ENCODE measurements at regions not wholly inside any gene's neighbourhood (a gene's known extent, or its start where the extent isn't known, plus 50 kb on each side); places are given as distances from the start of the nearest gene placed in this dataset.

GRCh38 chr20:22264917-22265316 lies 319.5 kb downstream of the FOXA2 start:
- no peak overlapping the region for H3K27ac Mint-ChIP-seq (ENCODE audit: unreplicated experiment)
- H3K9me3 Mint-ChIP-seq (ENCODE audit: unreplicated experiment): no peaks in the 10 kb centered on the region
- peaks cover 2% of the 10 kb centered on the region for H3K9me3 ChIP-seq (ENCODE audit: insufficient read depth, low read depth, low read length)
- H3K27ac ChIP-seq (ENCODE audit: low read depth, low read length): no peak overlapping the region
- no peak overlapping the region for H2AFZ ChIP-seq (ENCODE audit: low read depth, low read length)
- no peaks in the 10 kb centered on the region for H3K4me1 ChIP-seq (ENCODE audit: insufficient read depth, low read length)
- no peak overlapping the region for H3K4me2 ChIP-seq (ENCODE audit: low read length)
- no peak overlapping the region for H3K9ac ChIP-seq (ENCODE audit: low read length)
- no peak overlapping the region for H3K4me3 Mint-ChIP-seq (ENCODE audit: unreplicated experiment)
- H3K4me3 ChIP-seq (ENCODE audit: insufficient read depth, low read depth, low read length): no peak overlapping the region
- DNase-seq (ENCODE audit: low read depth) (no peak), FAIRE-seq (no peak)
- no peaks in the 10 kb centered on the region for H3K4me1 Mint-ChIP-seq (ENCODE audit: low read depth, unreplicated experiment)
- H3K36me3 ChIP-seq (ENCODE audit: insufficient read depth, low read length): no peaks in the 10 kb centered on the region
- peaks cover 39% of the 10 kb centered on the region for H3K27me3 Mint-ChIP-seq (ENCODE audit: low read depth, unreplicated experiment)
- H4K20me1 ChIP-seq (ENCODE audit: insufficient read depth, low read length): no peaks in the 10 kb centered on the region
- TF ChIP-seq CTCF (IDR thresholded peaks at IDR 0.05; ENCODE audit: insufficient read depth, low read depth, low read length) (no peak), EZH2 (IDR thresholded peaks at IDR 0.05; ENCODE audit: insufficient read depth, low read length) (no peak)
- H3K27me3 ChIP-seq (ENCODE audit: insufficient read depth, low read length): no peaks in the 10 kb centered on the region
- no peaks in the 10 kb centered on the region for H3K36me3 Mint-ChIP-seq (ENCODE audit: low read depth, unreplicated experiment)
- no peaks in the 10 kb centered on the region for H3K79me2 ChIP-seq (ENCODE audit: insufficient read depth, low read length)

GRCh38 chr20:22260506-22260905 lies 323.9 kb downstream of the FOXA2 start:
- Histone ChIP-seq H3K27ac (ENCODE audit: low read depth, low read length) (no peak overlapping the region), H3K9me3 (ENCODE audit: insufficient read depth, low read depth, low read length) (peaks cover 2% of the 10 kb centered on the region), H3K9ac (ENCODE audit: low read length) (no peak overlapping the region), H3K79me2 (ENCODE audit: insufficient read depth, low read length) (no peaks in the 10 kb centered on the region), H3K27me3 (ENCODE audit: insufficient read depth, low read length) (no peaks in the 10 kb centered on the region), H2AFZ (ENCODE audit: low read depth, low read length) (no peak overlapping the region), H3K4me3 (ENCODE audit: insufficient read depth, low read depth, low read length) (no peak overlapping the region), H3K4me1 (ENCODE audit: insufficient read depth, low read length) (no peaks in the 10 kb centered on the region), H3K36me3 (ENCODE audit: insufficient read depth, low read length) (no peaks in the 10 kb centered on the region), H4K20me1 (ENCODE audit: insufficient read depth, low read length) (no peaks in the 10 kb centered on the region), H3K4me2 (ENCODE audit: low read length) (no peak overlapping the region)
- no peak for FAIRE-seq
- no peaks in the 10 kb centered on the region for H3K9me3 Mint-ChIP-seq (ENCODE audit: unreplicated experiment)
- H3K4me1 Mint-ChIP-seq (ENCODE audit: low read depth, unreplicated experiment): no peaks in the 10 kb centered on the region
- H3K36me3 Mint-ChIP-seq (ENCODE audit: low read depth, unreplicated experiment): no peaks in the 10 kb centered on the region
- no peak for TF ChIP-seq EZH2 (IDR thresholded peaks at IDR 0.05; ENCODE audit: insufficient read depth, low read length)
- TF ChIP-seq CTCF (IDR thresholded peaks at IDR 0.05; ENCODE audit: insufficient read depth, low read depth, low read length): no peak
- DNase-seq (ENCODE audit: low read depth): no peak
- no peak overlapping the region for H3K27ac Mint-ChIP-seq (ENCODE audit: unreplicated experiment)
- H3K27me3 Mint-ChIP-seq (ENCODE audit: low read depth, unreplicated experiment): peaks cover 38% of the 10 kb centered on the region
- no peak overlapping the region for H3K4me3 Mint-ChIP-seq (ENCODE audit: unreplicated experiment)

GRCh38 chr20:22257912-22258311 lies 326.5 kb downstream of the FOXA2 start:
- no peaks in the 10 kb centered on the region for H4K20me1 ChIP-seq (ENCODE audit: insufficient read depth, low read length)
- H3K4me3 ChIP-seq (ENCODE audit: insufficient read depth, low read depth, low read length): no peak overlapping the region
- no peak for FAIRE-seq
- no peaks in the 10 kb centered on the region for H3K36me3 Mint-ChIP-seq (ENCODE audit: low read depth, unreplicated experiment)
- H3K27me3 Mint-ChIP-seq (ENCODE audit: low read depth, unreplicated experiment): peaks cover 17% of the 10 kb centered on the region
- no peak for DNase-seq (ENCODE audit: low read depth)
- no peaks in the 10 kb centered on the region for H3K4me1 Mint-ChIP-seq (ENCODE audit: low read depth, unreplicated experiment)
- H3K4me2 ChIP-seq (ENCODE audit: low read length): no peak overlapping the region
- no peak for TF ChIP-seq EZH2 (IDR thresholded peaks at IDR 0.05; ENCODE audit: insufficient read depth, low read length)
- no peak for TF ChIP-seq CTCF (IDR thresholded peaks at IDR 0.05; ENCODE audit: insufficient read depth, low read depth, low read length)
- no peak overlapping the region for H2AFZ ChIP-seq (ENCODE audit: low read depth, low read length)
- no peaks in the 10 kb centered on the region for H3K9me3 Mint-ChIP-seq (ENCODE audit: unreplicated experiment)
- H3K79me2 ChIP-seq (ENCODE audit: insufficient read depth, low read length): no peaks in the 10 kb centered on the region
- no peak overlapping the region for H3K27ac Mint-ChIP-seq (ENCODE audit: unreplicated experiment)
- no peaks in the 10 kb centered on the region for H3K27me3 ChIP-seq (ENCODE audit: insufficient read depth, low read length)
- no peaks in the 10 kb centered on the region for H3K4me1 ChIP-seq (ENCODE audit: insufficient read depth, low read length)
- no peak overlapping the region for H3K27ac ChIP-seq (ENCODE audit: low read depth, low read length)
- H3K9me3 ChIP-seq (ENCODE audit: insufficient read depth, low read depth, low read length): peaks cover 2% of the 10 kb centered on the region
- H3K36me3 ChIP-seq (ENCODE audit: insufficient read depth, low read length): no peaks in the 10 kb centered on the region
- H3K4me3 Mint-ChIP-seq (ENCODE audit: unreplicated experiment): no peak overlapping the region
- no peak overlapping the region for H3K9ac ChIP-seq (ENCODE audit: low read length)

Measured in astrocyte (in vitro differentiated cells and primary cell).